H1 (cell line): ENCODE measurements at regions not wholly inside any gene's neighbourhood (a gene's known extent, or its start where the extent isn't known, plus 50 kb on each side); places are given as distances from the start of the nearest gene placed in this dataset.

Experiments used
- CTCF ChIA-PET: fragments of 300-600 bp; sonication (Branson Sonifier 250); formaldehyde crosslinking; loops from one replicate; lab custom pipeline; 2021; ENCODE audit not compliant: partially characterized antibody; lab: Charles Lee
- POLR2A ChIA-PET: fragments of 300-600 bp; sonication (Branson Sonifier 250); formaldehyde crosslinking; loops from one replicate; lab custom pipeline; 2021; ENCODE audit warnings: inconsistent platforms; ENCODE audit not compliant: partially characterized antibody; lab: Charles Lee
- DNase-seq, 2 experiments: peaks; one replicate each; pipeline versions ENCODE4 v3.0.0 to v3.0.0-alpha.2; 2010 to 2022; ENCODE audit warnings: low spot score in 2 of 2, low read depth in 1 of 2, mixed read lengths in 1 of 2
- FAIRE-seq: peaks from 2 replicates; lab custom pipeline; 2011; peaks lifted over from hg19 to GRCh38; lab: Jason Lieb, UNC
- H2AFZ ChIP-seq: 2 replicates; pipeline ENCODE4 v1.8.1; 2012; ENCODE audit warnings: low read length, inconsistent platforms
- H2AK5ac ChIP-seq: 2 replicates; pipeline ENCODE4 v1.6.1; 2013; ENCODE audit warnings: low read depth, low read length
- H2BK120ac ChIP-seq: replicated peaks from 2 replicates; pipeline ENCODE3; 2013; ENCODE audit warnings: low read depth, low read length, inconsistent platforms
- H2BK12ac ChIP-seq: 2 replicates; pipeline ENCODE4 v1.6.1; 2013; ENCODE audit warnings: low read depth, low read length
- H2BK15ac ChIP-seq: 2 replicates; pipeline ENCODE4 v1.6.1; 2013; ENCODE audit warnings: low read length
- H2BK20ac ChIP-seq: 2 replicates; pipeline ENCODE4 v1.6.1; 2013; ENCODE audit warnings: low read length
- H2BK5ac ChIP-seq: 2 replicates; pipeline ENCODE4 v1.6.1; 2013; ENCODE audit warnings: low read depth, low read length
- H3K14ac ChIP-seq: 2 replicates; pipeline ENCODE4 v1.6.1; 2013; ENCODE audit warnings: inconsistent platforms; ENCODE audit not compliant: insufficient read length
- H3K18ac ChIP-seq: 2 replicates; pipeline ENCODE4 v1.6.1; 2013; ENCODE audit warnings: low read length; ENCODE audit errors: extremely low read depth
- H3K23ac ChIP-seq: 2 replicates; pipeline ENCODE4 v1.6.1; 2013; ENCODE audit warnings: inconsistent platforms; ENCODE audit not compliant: insufficient read length
- H3K23me2 ChIP-seq: 2 replicates; pipeline ENCODE4 v1.6.1; 2013; ENCODE audit warnings: low read depth, low read length
- H3K27ac ChIP-seq: 2 replicates; pipeline ENCODE4 v1.6.1; 2011; ENCODE audit warnings: low read depth, low read length, inconsistent platforms
- H3K27me3 ChIP-seq, 4 experiments: replicated peaks in 1 of 4; 1 replicate in 1 of 4; 2 replicates in 3 of 4; pipeline versions ENCODE4 v1.6.1 to v1.8.1; 2011 to 2013; ENCODE audit warnings: low read length in 3 of 4, mild to moderate bottlenecking in 3 of 4, inconsistent platforms in 2 of 4, mixed read lengths in 2 of 4, moderate library complexity in 1 of 4; ENCODE audit not compliant: control insufficient read depth in 3 of 4, insufficient read depth in 3 of 4; ENCODE audit errors: extremely low read depth in 1 of 4
- H3K36me3 ChIP-seq, 4 experiments: 2 replicates each; pipeline versions ENCODE4 v1.6.1 to v1.8.1; 2011 to 2013; ENCODE audit warnings: mild to moderate bottlenecking in 4 of 4, low read length in 3 of 4, moderate library complexity in 2 of 4, control low read depth in 1 of 4, inconsistent platforms in 1 of 4; ENCODE audit not compliant: insufficient read depth in 4 of 4, control insufficient read depth in 2 of 4
- H3K4ac ChIP-seq: replicated peaks from 2 replicates; pipeline ENCODE3; 2013; ENCODE audit warnings: low read length, low read depth, mixed read lengths, inconsistent platforms; ENCODE audit not compliant: insufficient read length
- H3K4me1 ChIP-seq, 4 experiments: replicated peaks in 1 of 4; 1 replicate in 1 of 4; 2 replicates in 3 of 4; pipeline versions ENCODE4 v1.6.1 to v1.8.1; 2011 to 2013; ENCODE audit warnings: low read length in 3 of 4, inconsistent platforms in 2 of 4, mixed read lengths in 1 of 4; ENCODE audit not compliant: insufficient read depth in 4 of 4, control insufficient read depth in 3 of 4
- H3K4me2 ChIP-seq, 2 experiments: 2 replicates each; pipeline versions ENCODE4 v1.6.1 to v1.8.1; 2011 to 2013; ENCODE audit warnings: low read depth in 2 of 2, low read length in 2 of 2, control low read depth in 1 of 2, inconsistent platforms in 1 of 2, mild to moderate bottlenecking in 1 of 2; ENCODE audit not compliant: insufficient read depth in 1 of 2
- H3K4me3 ChIP-seq, 4 experiments: fragments of 200-600, 300-600 bp in 1 of 4; sonication (generic), shearing (Covaris generic), sonication (Bioruptor Twin) in 1 of 4; 2 replicates each; pipeline versions ENCODE4 v1.5.1 to v1.8.1; 2011 to 2016; ENCODE audit warnings: low read length in 4 of 4, low read depth in 3 of 4, control low read depth in 2 of 4, inconsistent platforms in 2 of 4, mild to moderate bottlenecking in 2 of 4, mixed read lengths in 1 of 4, moderate library complexity in 1 of 4; ENCODE audit not compliant: insufficient read depth in 2 of 4; ENCODE audit errors: extremely low read depth in 1 of 4
- H3K56ac ChIP-seq: replicated peaks from 2 replicates; pipeline ENCODE3; 2013; ENCODE audit warnings: low read depth, mild to moderate bottlenecking, mixed read lengths, low read length, inconsistent platforms; ENCODE audit not compliant: insufficient read length
- H3K79me1 ChIP-seq: 2 replicates; pipeline ENCODE4 v1.6.1; 2013; ENCODE audit warnings: low read depth, low read length, control low read depth
- H3K79me2 ChIP-seq, 2 experiments: 2 replicates each; pipeline versions ENCODE4 v1.6.1 to v1.8.1; 2012 to 2013; ENCODE audit warnings: low read length in 2 of 2, mild to moderate bottlenecking in 2 of 2, inconsistent platforms in 1 of 2; ENCODE audit not compliant: insufficient read depth in 2 of 2, control insufficient read depth in 1 of 2
- H3K9ac ChIP-seq, 4 experiments: replicated peaks in 1 of 4; 1 replicate in 1 of 4; 2 replicates in 3 of 4; pipeline versions ENCODE4 v1.6.1 to v1.8.1; 2011 to 2013; ENCODE audit warnings: low read depth in 3 of 4, low read length in 3 of 4, control low read depth in 2 of 4, mild to moderate bottlenecking in 2 of 4, moderate library complexity in 2 of 4, inconsistent platforms in 1 of 4; ENCODE audit errors: extremely low read depth in 1 of 4
- H3K9me3 ChIP-seq, 2 experiments: 2 replicates each; pipeline versions ENCODE4 v1.6.1 to v1.8.1; 2012 to 2013; ENCODE audit warnings: mild to moderate bottlenecking in 2 of 2, moderate library complexity in 2 of 2, control low read depth in 1 of 2, inconsistent platforms in 1 of 2, low read depth in 1 of 2, low read length in 1 of 2, mixed read lengths in 1 of 2; ENCODE audit not compliant: insufficient read depth in 2 of 2
- H4K20me1 ChIP-seq, 2 experiments: replicated peaks in 1 of 2; 2 replicates each; pipeline versions ENCODE3 to v1.8.1; 2011 to 2013; ENCODE audit warnings: inconsistent platforms in 2 of 2, low read length in 2 of 2, mild to moderate bottlenecking in 1 of 2; ENCODE audit not compliant: insufficient read depth in 2 of 2, control insufficient read depth in 1 of 2
- H4K5ac ChIP-seq: 2 replicates; pipeline ENCODE4 v1.6.1; 2013; ENCODE audit warnings: low read length, low read depth, mixed read lengths, inconsistent platforms; ENCODE audit not compliant: insufficient read length
- H4K8ac ChIP-seq: 2 replicates; pipeline ENCODE4 v1.8.0; 2013; ENCODE audit warnings: mild to moderate bottlenecking, moderate library complexity, low read length, inconsistent platforms; ENCODE audit not compliant: insufficient read depth; ENCODE audit errors: extremely low read depth
- H4K91ac ChIP-seq: replicated peaks from 2 replicates; pipeline ENCODE3; 2013; ENCODE audit warnings: low read length, mixed read lengths, inconsistent platforms; ENCODE audit not compliant: insufficient read length
- EGR1 ChIP-seq: IDR thresholded peaks from 2 replicates; pipeline ENCODE4 v1.6.1; 2011; ENCODE audit warnings: low read depth, low read length, borderline replicate concordance
- KDM1A ChIP-seq: fragments of 200-600, 300-600 bp; sonication (generic); IDR thresholded peaks from 2 replicates; pipeline ENCODE4 v1.7.1; 2016; ENCODE audit warnings: mild to moderate bottlenecking, low read length, borderline replicate concordance
- WGBS, 2 experiments: shearing (Covaris generic) in 1 of 2; methylation state at CpG; one replicate each; pipeline versions ENCODE4 v1.1.6 to v1.1.7; 2013 to 2015; ENCODE audit warnings: low lambda C conversion rate in 2 of 2, mixed read lengths in 2 of 2, inconsistent platforms in 1 of 2, low coverage in 1 of 2, missing lambda C conversion rate in 1 of 2; ENCODE audit not compliant: insufficient replicate concordance in 2 of 2, insufficient coverage in 1 of 2, insufficient read length in 1 of 2; ENCODE audit errors: extremely low coverage in 1 of 2, missing lambda C conversion rate in 1 of 2; 5-methylcytosine and 5-hydroxymethylcytosine counted together

DNA sequence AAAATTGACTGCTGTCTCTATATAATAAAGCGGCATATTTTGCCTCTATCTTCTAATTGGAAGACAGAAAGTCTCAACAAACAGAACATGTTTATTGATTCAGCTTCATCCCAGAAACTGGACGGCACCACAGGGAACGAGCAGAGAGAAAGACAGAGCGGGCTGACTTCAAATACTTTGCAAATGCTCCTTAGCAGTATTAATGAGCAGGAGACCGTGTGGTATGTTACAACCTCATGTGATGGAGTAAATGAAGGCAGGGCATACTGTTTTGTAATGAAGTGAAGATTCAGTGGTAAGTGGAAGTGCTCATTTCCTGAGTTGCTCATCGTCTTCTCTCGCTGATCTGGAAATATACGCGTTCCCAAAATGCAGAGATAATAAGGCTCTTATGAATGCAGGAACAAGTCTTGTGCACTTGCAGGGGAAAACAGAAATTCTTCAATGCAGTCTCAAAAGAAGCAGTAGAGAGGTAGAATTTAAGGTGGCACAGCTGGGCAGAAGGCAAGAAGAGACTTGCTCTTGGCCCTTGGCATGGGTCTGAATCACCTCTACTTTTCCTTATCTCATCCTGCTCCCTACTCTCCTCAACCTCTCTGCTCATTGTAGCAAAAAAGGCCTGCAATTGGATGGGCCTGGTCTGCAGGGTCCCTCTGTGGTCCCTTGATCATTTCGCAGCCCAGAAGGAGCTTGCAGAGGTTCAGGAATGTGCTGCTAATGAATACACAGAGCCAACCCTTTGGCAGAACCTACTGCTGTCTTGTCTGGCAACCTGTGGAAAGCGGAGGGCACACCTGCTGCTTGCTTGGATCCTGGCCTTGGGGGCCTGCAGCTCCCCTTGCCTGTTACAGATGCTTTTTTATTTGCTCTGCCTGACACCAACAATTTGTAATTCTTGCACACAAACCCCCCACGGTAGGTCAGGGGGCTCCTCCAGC lies 604.9 kb upstream of the CFAP20DC start:
- H4K5ac ChIP-seq = no peak overlapping the region
- no peak overlapping the region for H2AK5ac ChIP-seq
- no peak overlapping the region for H4K8ac ChIP-seq
- FAIRE-seq (no peak), DNase-seq (no peak)
- POLR2A ChIA-PET = no interaction called here
- no peaks in the 10 kb centered on the region for H3K4me1 ChIP-seq
- H3K9me3 ChIP-seq = peaks cover 0 to 2% of the 10 kb centered on the region in 2 experiments; a peak in 1 of 4 replicates
- CTCF ChIA-PET = interaction anchor here (0.5 to 1.0 kb wide), 3 partner anchors 28 to 867 kb away, joined by 3 read pairs; no protein-coding TSS in a partner anchor
- no peak overlapping the region; a peak in 1 of 4 replicates for H3K4me2 ChIP-seq
- no peak overlapping the region for H3K27ac ChIP-seq
- H2AFZ ChIP-seq = peak overlapping the region; percentile 70
- H4K91ac ChIP-seq = no peak overlapping the region
- TF ChIP-seq EGR1 = no peak
- TF ChIP-seq KDM1A = no peak
- H2BK12ac ChIP-seq = no peak overlapping the region
- no peak overlapping the region for H2BK5ac ChIP-seq
- H3K23me2 ChIP-seq = no peaks in the 10 kb centered on the region
- no peak overlapping the region for H3K23ac ChIP-seq
- no peaks in the 10 kb centered on the region for H3K36me3 ChIP-seq
- no peak overlapping the region for H3K9ac ChIP-seq
- no peaks in the 10 kb centered on the region for H3K79me1 ChIP-seq
- H3K4me3 ChIP-seq = no peak overlapping the region
- H3K18ac ChIP-seq = no peak overlapping the region
- H3K56ac ChIP-seq = no peak overlapping the region
- no peak overlapping the region for H2BK120ac ChIP-seq
- H3K4ac ChIP-seq = no peak overlapping the region
- peaks cover 0 to 1% (median 0%) of the 10 kb centered on the region in 4 experiments; a peak in 1 of 7 replicates for H3K27me3 ChIP-seq
- H3K79me2 ChIP-seq = no peaks in the 10 kb centered on the region
- H2BK15ac ChIP-seq = no peak overlapping the region
- H3K14ac ChIP-seq = no peak overlapping the region
- 92% methylated on average over 12 of the region's 12 CpGs; no CpG with 5 or more reads in 1 of the 2 experiments for WGBS, 2 experiments
- no peaks in the 10 kb centered on the region for H4K20me1 ChIP-seq
- no peak overlapping the region for H2BK20ac ChIP-seq
